ENCODE measurements at regions not wholly inside any gene's neighbourhood (a gene's known extent, or its start where the extent isn't known, plus 50 kb on each side); places are given as distances from the start of the nearest gene placed in this dataset.

GRCh38 chr5:2488593-2488992 lies 262.9 kb downstream of the IRX2 start:
- Histone ChIP-seq H3F3A (ENCODE audit: low read length, unreplicated experiment) (no peaks in the 10 kb centered on the region), H3K36me3 (ENCODE audit: low read depth, low read length) (no peaks in the 10 kb centered on the region), H4K20me1 (ENCODE audit: low read length) (no peaks in the 10 kb centered on the region), H3K4me2 (ENCODE audit: low read length) (no peak overlapping the region), H3K27ac (ENCODE audit: low read length) (no peak overlapping the region), H3K9ac (ENCODE audit: low read length) (no peak overlapping the region), H3K27me3 (ENCODE audit: low read length) (no peaks in the 10 kb centered on the region), H3K79me2 (ENCODE audit: low read length) (no peaks in the 10 kb centered on the region), H3K9me2 (replicated peaks; ENCODE audit: low read length) (no peaks in the 10 kb centered on the region), H3K4me3 (ENCODE audit: low read length) (no peak overlapping the region), H3K4me1 (ENCODE audit: insufficient read depth, low read length) (no peaks in the 10 kb centered on the region), H2AFZ (ENCODE audit: low read length) (no peak overlapping the region), H3K9me3 (ENCODE audit: low read length) (peaks cover 3% of the 10 kb centered on the region; the same call in 1 of the 2 replicates)
- ATAC-seq (no peak), DNase-seq (no peak)
- intact Hi-C loops (cut with micrococcal nuclease) = no loop called here
- POLR2A ChIA-PET (ENCODE audit: unreplicated experiment) = no interaction called here
- BruUV-seq (replicated peaks) = no TSS peak
- TF ChIP-seq EZH2phosphoT487 (IDR thresholded peaks at IDR 0.05; ENCODE audit: borderline replicate concordance, low read length) (no peak), EZH2 (IDR thresholded peaks at IDR 0.05; ENCODE audit: low read length, unreplicated experiment) (no peak), CTCF (conservative IDR thresholded peaks at IDR 0.05; ENCODE audit: low read depth, low read length) (no peak)
- CTCF ChIA-PET = no interaction called here

- H3K4me1 ChIP-seq (ENCODE audit: insufficient read depth, low read length) = no peaks in the 10 kb centered on the region
- intact Hi-C loops (cut with micrococcal nuclease) = no loop called here
- TF ChIP-seq EZH2 (IDR thresholded peaks at IDR 0.05; ENCODE audit: low read length, unreplicated experiment) = no peak
- TF ChIP-seq EZH2phosphoT487 (IDR thresholded peaks at IDR 0.05; ENCODE audit: borderline replicate concordance, low read length) = no peak
- TF ChIP-seq CTCF (conservative IDR thresholded peaks at IDR 0.05; ENCODE audit: low read depth, low read length) = no peak
These were observed 264.2 kb downstream of the IRX2 start for GRCh38 chr5:2487152-2487763.

GRCh38 chr5:2486373-2486772 lies 265.1 kb downstream of the IRX2 start:
- ChIA-PET POLR2A (ENCODE audit: unreplicated experiment) (no interaction called here), CTCF (no interaction called here)
- Histone ChIP-seq H3K27ac (ENCODE audit: low read length) (no peak overlapping the region), H3K4me3 (ENCODE audit: low read length) (no peak overlapping the region), H3K4me1 (ENCODE audit: insufficient read depth, low read length) (no peaks in the 10 kb centered on the region), H3K9me3 (ENCODE audit: low read length) (peaks cover 17% of the 10 kb centered on the region; the same call in 1 of the 2 replicates), H3K36me3 (ENCODE audit: low read depth, low read length) (no peaks in the 10 kb centered on the region), H3K9me2 (replicated peaks; ENCODE audit: low read length) (no peaks in the 10 kb centered on the region), H2AFZ (ENCODE audit: low read length) (no peak overlapping the region), H3K9ac (ENCODE audit: low read length) (no peak overlapping the region), H4K20me1 (ENCODE audit: low read length) (no peaks in the 10 kb centered on the region), H3K4me2 (ENCODE audit: low read length) (no peak overlapping the region), H3F3A (ENCODE audit: low read length, unreplicated experiment) (no peaks in the 10 kb centered on the region), H3K79me2 (ENCODE audit: low read length) (no peaks in the 10 kb centered on the region), H3K27me3 (ENCODE audit: low read length) (no peaks in the 10 kb centered on the region)
- no TSS peak for BruUV-seq (replicated peaks)
- intact Hi-C loops (cut with micrococcal nuclease) = no loop called here
- ATAC-seq = no peak
- TF ChIP-seq CTCF (conservative IDR thresholded peaks at IDR 0.05; ENCODE audit: low read depth, low read length) = no peak
- TF ChIP-seq EZH2phosphoT487 (IDR thresholded peaks at IDR 0.05; ENCODE audit: borderline replicate concordance, low read length) = no peak
- TF ChIP-seq EZH2 (IDR thresholded peaks at IDR 0.05; ENCODE audit: low read length, unreplicated experiment) = no peak
- no peak for DNase-seq

More at GRCh38 chr5:2487152-2487763, 264.2 kb downstream of the IRX2 start:
- Histone ChIP-seq H3F3A (ENCODE audit: low read length, unreplicated experiment) (no peaks in the 10 kb centered on the region), H3K9ac (ENCODE audit: low read length) (no peak overlapping the region), H3K4me2 (ENCODE audit: low read length) (no peak overlapping the region), H3K27ac (ENCODE audit: low read length) (no peak overlapping the region), H3K36me3 (ENCODE audit: low read depth, low read length) (no peaks in the 10 kb centered on the region), H3K27me3 (ENCODE audit: low read length) (no peaks in the 10 kb centered on the region), H3K9me3 (ENCODE audit: low read length) (peaks cover 10% of the 10 kb centered on the region; the same call in 1 of the 2 replicates), H3K4me3 (ENCODE audit: low read length) (no peak overlapping the region), H3K79me2 (ENCODE audit: low read length) (no peaks in the 10 kb centered on the region), H4K20me1 (ENCODE audit: low read length) (no peaks in the 10 kb centered on the region), H3K9me2 (replicated peaks; ENCODE audit: low read length) (no peaks in the 10 kb centered on the region), H2AFZ (ENCODE audit: low read length) (no peak overlapping the region)
- ChIA-PET POLR2A (ENCODE audit: unreplicated experiment) (no interaction called here), CTCF (no interaction called here)
- ATAC-seq = no peak
- DNase-seq = no peak
- BruUV-seq (replicated peaks) = no TSS peak
